HepG2 (cell line): ENCODE measurements at regions not wholly inside any gene's neighbourhood (a gene's known extent, or its start where the extent isn't known, plus 50 kb on each side); places are given as distances from the start of the nearest gene placed in this dataset.

Experiments
- ATAC-seq: fragments of 200-7000 bp; cut with Tn5 transposase; 3 replicates; pipeline ENCODE4 v1.9.1; 2020; ENCODE audit warnings: mild to moderate bottlenecking, moderate library complexity
- BruUV-seq: library from RNA; stranded (reverse); fragments of 400-500 nt; replicated peaks from 2 replicates; lab custom pipeline; 2021; lab: Mats Ljungman, UMichigan
- CTCF ChIA-PET: fragments of 300-600 bp; formaldehyde crosslinking; extraction: SDS; loops from one replicate; lab custom pipeline; 2021; ENCODE audit warnings: low total read pairs, inconsistent platforms, low intra/inter-chr PET ratio; lab: Yijun Ruan, JAX
- POLR2A ChIA-PET: fragments of 350-600 bp; sonication (Branson Sonifier 250); formaldehyde crosslinking; loops from one replicate; lab custom pipeline; 2020; ENCODE audit warnings: antibody characterized with exemption, inconsistent platforms; lab: Yijun Ruan, JAX
- DNase-seq: peaks from one replicate; pipeline ENCODE4 v3.0.0-alpha.2; 2015; ENCODE audit warnings: low spot score
- FAIRE-seq: peaks from 3 replicates; lab custom pipeline; 2011; peaks lifted over from hg19 to GRCh38; lab: Jason Lieb, UNC
- H2AFZ ChIP-seq: one replicate; pipeline ENCODE4 v1.6.1; 2011; ENCODE audit warnings: low read length, inconsistent platforms
- H3K27ac ChIP-seq: fragments of 300-600 bp; 3 replicates; pipeline ENCODE4 v1.8.0; 2011; ENCODE audit warnings: mixed run types, mild to moderate bottlenecking, mixed read lengths, low read length, inconsistent platforms; ENCODE audit not compliant: insufficient read depth; ENCODE audit errors: extremely low read length
- H3K27me3 ChIP-seq, 2 experiments: fragments of 200-600 bp in 1 of 2; 2 replicates in 1 of 2; 3 replicates in 1 of 2; pipeline versions ENCODE4 v1.6.0 to v1.8.0; 2011; ENCODE audit warnings: low read length in 2 of 2, mild to moderate bottlenecking in 2 of 2, moderate library complexity in 2 of 2, inconsistent platforms in 1 of 2; ENCODE audit not compliant: insufficient read depth in 2 of 2, control insufficient read depth in 1 of 2
- H3K36me3 ChIP-seq, 2 experiments: fragments of 200-600 bp in 1 of 2; replicated peaks in 1 of 2; 2 replicates in 1 of 2; 3 replicates in 1 of 2; pipeline versions ENCODE4 v1.5.1 to v1.8.0; 2011; ENCODE audit warnings: low read length in 2 of 2, inconsistent platforms in 1 of 2; ENCODE audit not compliant: insufficient read depth in 2 of 2, control insufficient read depth in 1 of 2
- H3K4me1 ChIP-seq: 2 replicates; pipeline ENCODE4 v1.5.1; 2012; ENCODE audit warnings: low read length, inconsistent platforms; ENCODE audit not compliant: insufficient read depth
- H3K4me2 ChIP-seq: 2 replicates; pipeline ENCODE4 v1.6.0; 2011; ENCODE audit warnings: low read depth, low read length, inconsistent platforms
- H3K4me3 ChIP-seq, 3 experiments: fragments of 200-600 bp in 1 of 3; sonication (generic), shearing (Covaris generic) in 1 of 3; replicated peaks in 1 of 3; 2 replicates each; pipeline ENCODE4 v1.5.1; 2011 to 2016; ENCODE audit warnings: low read length in 3 of 3, inconsistent platforms in 2 of 3, low read depth in 2 of 3, mild to moderate bottlenecking in 2 of 3, control low read depth in 1 of 3, mixed read lengths in 1 of 3; ENCODE audit not compliant: insufficient read depth in 1 of 3
- H3K79me2 ChIP-seq: one replicate; pipeline ENCODE4 v1.6.1; 2011; ENCODE audit warnings: low read length, inconsistent platforms; ENCODE audit not compliant: insufficient read depth
- H3K9ac ChIP-seq: 2 replicates; pipeline ENCODE4 v1.6.0; 2011; ENCODE audit warnings: mild to moderate bottlenecking, low read depth, low read length, inconsistent platforms; ENCODE audit not compliant: insufficient read depth
- H3K9me3 ChIP-seq: 2 replicates; pipeline ENCODE4 v1.5.1; 2012; ENCODE audit warnings: mild to moderate bottlenecking, low read length
- H4K20me1 ChIP-seq: 2 replicates; pipeline ENCODE4 v1.6.0; 2011; ENCODE audit warnings: inconsistent platforms, mild to moderate bottlenecking, low read length, moderate library complexity; ENCODE audit not compliant: insufficient read depth
- AGO1 ChIP-seq: fragments of 200-400 bp; formaldehyde crosslinking; IDR thresholded peaks from 2 replicates; pipeline ENCODE4 v1.6.1; 2017; ENCODE audit warnings: mild to moderate bottlenecking, low read depth, low read length, moderate library complexity; ENCODE audit not compliant: poor library complexity, severe bottlenecking
- ATF7 ChIP-seq, 2 experiments: fragments of 450-650 bp in 1 of 2; sonication (generic) in 1 of 2; formaldehyde crosslinking in 1 of 2; IDR thresholded peaks; 2 replicates each; pipeline versions ENCODE4 v1.4.0 to v1.6.1; 2016 to 2020; ENCODE audit warnings: antibody characterized with exemption in 1 of 2, mild to moderate bottlenecking in 1 of 2, missing genetic modification reagents in 1 of 2
- DPF2 ChIP-seq: sonication (generic); formaldehyde crosslinking; IDR thresholded peaks from 2 replicates; pipeline ENCODE4 v1.4.0; 2020; ENCODE audit warnings: mild to moderate bottlenecking, low read depth, missing genetic modification reagents, borderline replicate concordance
- NCOR1 ChIP-seq: fragments of 200-600 bp; sonication (generic); IDR thresholded peaks from 2 replicates; pipeline ENCODE4 v1.7.0; 2017; ENCODE audit warnings: antibody characterized with exemption, low read length, borderline replicate concordance
- NR1H2 ChIP-seq: sonication (generic); formaldehyde crosslinking; IDR thresholded peaks from 2 replicates; pipeline ENCODE4 v1.8.1; 2022; ENCODE audit warnings: low read depth, missing genetic modification reagents, borderline replicate concordance
- PHF8 ChIP-seq: sonication (generic); formaldehyde crosslinking; IDR thresholded peaks from 2 replicates; pipeline ENCODE4 v1.5.0; 2020; ENCODE audit warnings: missing genetic modification reagents
- SATB2 ChIP-seq: sonication (generic); formaldehyde crosslinking; IDR thresholded peaks from 2 replicates; pipeline ENCODE4 v1.5.0; 2020; ENCODE audit warnings: missing genetic modification reagents
- TRIM22 ChIP-seq: fragments of 450-650 bp; IDR thresholded peaks from 2 replicates; pipeline ENCODE4 v1.6.1; 2017
- ZBTB2 ChIP-seq: sonication (generic); formaldehyde crosslinking; IDR thresholded peaks from 2 replicates; pipeline ENCODE4 v1.8.0; 2022; ENCODE audit warnings: low read depth, missing genetic modification reagents
- ZFP36L1 ChIP-seq: sonication (generic); formaldehyde crosslinking; IDR thresholded peaks from 2 replicates; pipeline ENCODE4 v1.8.0; 2022; ENCODE audit warnings: mild to moderate bottlenecking, missing genetic modification reagents, moderate library complexity
- ZMYM3 ChIP-seq: sonication (generic); formaldehyde crosslinking; IDR thresholded peaks from 2 replicates; pipeline ENCODE4 v1.5.1; 2020; ENCODE audit warnings: mild to moderate bottlenecking, missing genetic modification reagents
- ZNF350 ChIP-seq: sonication (generic); formaldehyde crosslinking; IDR thresholded peaks from 2 replicates; pipeline ENCODE4 v1.4.0; 2020; ENCODE audit warnings: mild to moderate bottlenecking, low read depth, missing genetic modification reagents, borderline replicate concordance
- ZNF354B ChIP-seq: sonication (generic); formaldehyde crosslinking; IDR thresholded peaks from 2 replicates; pipeline ENCODE4 v1.8.0; 2022; ENCODE audit warnings: mild to moderate bottlenecking, missing genetic modification reagents
- ZNF382 ChIP-seq: sonication (generic); formaldehyde crosslinking; IDR thresholded peaks from 2 replicates; pipeline ENCODE4 v1.5.0; 2020; ENCODE audit warnings: missing genetic modification reagents, mild to moderate bottlenecking, borderline replicate concordance
- ZNF496 ChIP-seq: sonication (generic); formaldehyde crosslinking; IDR thresholded peaks from 2 replicates; pipeline ENCODE4 v1.8.1; 2023; ENCODE audit warnings: mild to moderate bottlenecking, moderate library complexity, missing genetic modification reagents; ENCODE audit not compliant: insufficient replicate concordance
- ZSCAN29 ChIP-seq: sonication (generic); formaldehyde crosslinking; conservative IDR thresholded peaks from 2 replicates; pipeline ENCODE4 v1.4.0; 2020; ENCODE audit warnings: mild to moderate bottlenecking, missing genetic modification reagents
- WGBS: methylation state at CpG from one replicate; pipeline ENCODE4 v1.1.6; 2017; ENCODE audit warnings: low lambda C conversion rate; 5-methylcytosine and 5-hydroxymethylcytosine counted together
- in situ Hi-C: cut with HindIII; loops from 2 replicates; pipeline ENCODE4 v1.10.0; 2017; ENCODE audit warnings: low pct_unique_long_range_greater_than_20kb; ENCODE audit not compliant: extremely low pct_ligation_motif_present
- intact Hi-C: fragments of 100-400 bp; cut with micrococcal nuclease; formaldehyde crosslinking; loops from one replicate; pipeline ENCODE4 v1.10.0; 2022; ENCODE audit not compliant: unreplicated experiment

- intact Hi-C loops, result no loop called here
- Histone ChIP-seq H4K20me1 (no peaks in the 10 kb centered on the region), H3K79me2 (no peaks in the 10 kb centered on the region), H2AFZ (no peak overlapping the region), H3K9ac (no peak overlapping the region), H3K4me1 (no peaks in the 10 kb centered on the region), H3K27me3 (peaks cover 3 to 28% of the 10 kb centered on the region in 2 experiments; a peak in 3 of 5 replicates), H3K4me2 (no peak overlapping the region), H3K27ac (no peak overlapping the region), H3K36me3 (no peaks in the 10 kb centered on the region), H3K9me3 (no peaks in the 10 kb centered on the region), H3K4me3 (no peak overlapping the region)
- in situ Hi-C loops, result no loop called here
- 41% methylated on average over 6 of the region's 6 CpGs for WGBS
- POLR2A ChIA-PET, result no interaction called here
- CTCF ChIA-PET, result no interaction called here
- TF ChIP-seq AGO1 (no peak), NR1H2 (CRISPR knock-in tag) (no peak)
- no peak for FAIRE-seq
- no TSS peak for BruUV-seq
- no peak for DNase-seq
- ATAC-seq, result no peak
Observed at GRCh38 chr12:111185889-111186227, 183.0 kb downstream of the PHETA1 start.

- peaks cover 3 to 26% of the 10 kb centered on the region in 2 experiments; a peak in 3 of 5 replicates for H3K27me3 ChIP-seq
- H3K4me3 ChIP-seq, result no peak overlapping the region
- no peaks in the 10 kb centered on the region for H3K36me3 ChIP-seq
- BruUV-seq, result no TSS peak
- no peak overlapping the region for H3K4me2 ChIP-seq
- WGBS, result 0% methylated on average over 3 of the region's 13 CpGs
- H4K20me1 ChIP-seq, result no peaks in the 10 kb centered on the region
- intact Hi-C loops (no loop called here), in situ Hi-C loops (no loop called here)
- ATAC-seq (no peak; the same call in 2 of the 3 replicates), FAIRE-seq (no peak), DNase-seq (no peak)
- no peaks in the 10 kb centered on the region for H3K9me3 ChIP-seq
- no peak overlapping the region for H3K9ac ChIP-seq
- CTCF ChIA-PET, result no interaction called here
- no peak overlapping the region for H3K27ac ChIP-seq
- H2AFZ ChIP-seq, result no peak overlapping the region
- POLR2A ChIA-PET, result no interaction called here
- H3K4me1 ChIP-seq, result no peaks in the 10 kb centered on the region
- no peaks in the 10 kb centered on the region for H3K79me2 ChIP-seq
- TF ChIP-seq ATF7 (IDR thresholded peaks at IDR 0.05) (no peak), ATF7 (CRISPR knock-in tag; IDR thresholded peaks at IDR 0.05) (no peak), ZNF496 (CRISPR knock-in tag) (no peak), TRIM22 (no peak), ZSCAN29 (CRISPR knock-in tag) (no peak), SATB2 (CRISPR knock-in tag) (no peak), ZFP36L1 (CRISPR knock-in tag) (no peak), DPF2 (no peak), ZNF382 (no peak), ZBTB2 (CRISPR knock-in tag) (no peak), ZNF350 (CRISPR knock-in tag) (no peak), PHF8 (CRISPR knock-in tag) (no peak), ZMYM3 (no peak), NCOR1 (no peak), ZNF354B (CRISPR knock-in tag) (no peak)
Observed at GRCh38 chr12:111185206-111185888, 183.5 kb downstream of the PHETA1 start.
